GM18511 (cell line): ENCODE measurements at regions not wholly inside any gene's neighbourhood (a gene's known extent, or its start where the extent isn't known, plus 50 kb on each side); places are given as distances from the start of the nearest gene placed in this dataset.
A peak's percentile ranks its signal among the peaks of the same experiment; 100 is the strongest.

Experiments
- ATAC-seq: cut with Tn5 transposase; IDR thresholded peaks from one replicate; pipeline ENCODE4 v1.9.1; 2021; ENCODE audit warnings: mild to moderate bottlenecking, moderate library complexity; ENCODE audit not compliant: unreplicated experiment

DNA sequence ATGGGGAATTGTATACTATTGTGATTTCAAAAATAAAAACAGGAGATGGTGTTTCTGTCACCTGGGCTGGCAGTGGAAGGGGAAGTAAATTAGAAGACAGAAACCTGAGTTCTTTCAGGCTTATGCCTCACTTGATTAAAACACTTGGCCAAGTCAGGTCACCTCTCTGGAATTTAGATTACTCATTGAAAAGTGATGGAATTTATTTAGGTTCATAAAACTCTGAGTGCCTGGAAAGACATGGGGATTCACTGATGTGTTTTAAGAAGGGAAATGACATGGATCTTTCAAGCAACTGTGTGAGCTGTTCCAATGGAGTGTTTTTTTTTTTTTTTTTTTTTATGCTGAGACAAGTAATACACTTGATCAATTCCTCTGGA lies 400.1 kb downstream of the TMEM135 start:
- no peak for ATAC-seq

- ATAC-seq, result no peak
Observed at GRCh38 chr11:87437133-87437843, 399.6 kb downstream of the TMEM135 start.

DNA sequence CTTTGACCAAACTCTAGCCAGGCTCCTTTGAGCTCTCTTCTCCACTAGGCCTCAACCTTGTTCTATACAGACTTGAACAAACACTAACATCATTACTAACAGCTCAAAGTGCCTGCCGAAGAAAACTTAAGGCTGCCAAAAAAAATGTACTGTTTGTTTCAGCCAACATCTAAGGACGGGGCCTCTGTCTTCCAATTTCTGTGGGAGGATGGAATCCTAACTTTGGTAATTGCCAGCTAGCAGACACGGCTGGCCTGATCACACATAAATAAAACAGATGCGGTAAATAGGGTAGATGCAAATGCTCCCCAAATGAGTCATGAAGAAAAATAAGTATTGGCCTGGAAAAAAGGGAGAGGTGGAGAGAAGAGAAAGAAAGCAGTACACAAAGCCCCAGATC lies 394.3 kb downstream of the TMEM135 start:
- no peak for ATAC-seq

- ATAC-seq, result no peak
Observed at GRCh38 chr11:87431392-87431791, 393.7 kb downstream of the TMEM135 start.

GRCh38 chr11:87430821-87431220 lies 393.1 kb downstream of the TMEM135 start:
- ATAC-seq, result no peak

GRCh38 chr11:87429996-87430395 lies 392.3 kb downstream of the TMEM135 start:
- ATAC-seq, result no peak

- ATAC-seq, result no peak
Observed at GRCh38 chr11:87428266-87428665, 390.5 kb downstream of the TMEM135 start.

- ATAC-seq, result no peak
Observed at GRCh38 chr11:87425943-87426342, 388.2 kb downstream of the TMEM135 start.

GRCh38 chr11:87425391-87425790 lies 387.7 kb downstream of the TMEM135 start:
- no peak for ATAC-seq

GRCh38 chr11:87423161-87423560 lies 385.4 kb downstream of the TMEM135 start:
- ATAC-seq, result no peak

DNA sequence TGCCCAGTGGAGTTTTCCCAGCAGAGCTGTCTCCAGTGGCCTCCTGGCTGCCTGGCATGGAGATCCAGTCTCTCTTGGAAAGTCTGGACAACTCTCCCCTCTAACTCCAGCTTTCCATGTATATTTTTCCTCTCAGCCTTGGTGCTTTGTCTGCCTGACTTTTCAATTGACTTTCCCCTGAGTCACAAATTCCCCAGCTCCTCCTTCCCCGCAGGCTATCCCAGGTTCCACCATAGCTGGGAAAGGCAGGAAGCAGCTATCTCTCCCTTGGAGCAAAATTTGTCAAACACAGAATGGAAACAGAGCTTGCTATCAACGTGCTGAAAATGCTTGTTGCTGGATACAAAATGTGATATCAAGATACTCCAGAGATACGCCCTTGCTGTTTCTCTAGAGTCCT lies 384.8 kb downstream of the TMEM135 start:
- ATAC-seq, result no peak

DNA sequence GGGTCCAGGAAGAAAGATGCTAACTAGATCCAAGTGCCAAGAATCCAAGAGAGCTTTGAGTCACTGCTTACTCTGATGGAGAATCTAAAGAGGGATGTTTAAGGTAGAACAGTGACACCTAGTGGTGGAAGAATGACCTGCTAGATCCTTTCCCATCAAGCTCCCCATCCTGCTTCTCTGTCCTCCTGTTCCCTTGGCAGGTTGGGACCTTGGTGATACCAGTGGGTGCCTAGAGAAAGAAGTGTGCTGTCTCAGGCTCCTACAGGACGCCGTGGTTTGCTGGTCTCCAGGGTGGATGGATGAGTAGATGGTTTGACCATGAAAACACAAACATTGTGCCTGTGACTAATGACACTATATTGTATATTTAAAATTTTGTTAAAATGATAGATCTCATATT lies 383.7 kb downstream of the TMEM135 start:
- ATAC-seq, result peak; percentile 85

GRCh38 chr11:87417951-87418350 lies 380.2 kb downstream of the TMEM135 start:
- no peak for ATAC-seq

GRCh38 chr11:87405843-87406242 lies 368.1 kb downstream of the TMEM135 start:
- no peak for ATAC-seq

GRCh38 chr11:87405356-87405755 lies 367.6 kb downstream of the TMEM135 start:
- no peak for ATAC-seq

- ATAC-seq, result no peak
Observed at GRCh38 chr11:87401653-87402052, 363.9 kb downstream of the TMEM135 start.

DNA sequence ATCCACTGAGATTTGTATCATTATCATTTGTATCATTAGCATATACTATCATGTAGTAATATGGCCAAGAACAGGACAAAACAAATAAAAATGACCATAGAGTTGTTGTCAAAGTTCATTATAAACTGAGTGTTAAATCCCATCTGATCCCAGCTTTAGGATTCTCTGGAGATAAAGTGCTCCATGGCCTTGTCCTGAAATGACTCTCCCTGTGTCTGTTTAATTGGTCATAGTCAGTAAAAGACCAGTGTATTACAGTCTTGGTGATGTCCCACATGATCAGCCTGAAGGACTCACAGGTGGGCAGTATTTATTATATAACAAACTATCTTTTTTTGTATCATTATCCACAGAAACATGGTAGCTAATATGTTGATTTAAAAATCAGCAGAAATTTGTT lies 361.6 kb downstream of the TMEM135 start:
- ATAC-seq, result no peak

GRCh38 chr11:87398931-87399330 lies 361.2 kb downstream of the TMEM135 start:
- ATAC-seq, result no peak

- ATAC-seq, result no peak
Observed at GRCh38 chr11:87397011-87397865, 359.5 kb downstream of the TMEM135 start.

DNA sequence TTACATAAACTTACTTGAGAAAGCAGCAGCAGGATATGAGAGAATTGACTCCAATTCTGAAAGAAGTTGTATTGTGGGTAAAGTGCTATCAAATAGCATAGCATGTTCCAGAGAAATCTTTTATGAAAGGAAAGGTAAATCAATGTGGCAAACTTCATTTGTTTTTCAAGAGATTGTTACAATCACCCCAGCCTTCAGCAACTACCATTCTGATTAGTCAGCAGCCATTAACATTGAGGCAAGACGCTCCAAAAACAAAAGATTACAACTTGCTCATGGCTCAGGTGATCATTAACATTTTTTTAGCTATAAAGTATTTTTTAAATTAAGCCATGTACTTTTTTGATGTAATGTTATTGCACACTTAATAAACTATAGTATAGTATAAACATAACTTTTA lies 357.2 kb downstream of the TMEM135 start:
- no peak for ATAC-seq

DNA sequence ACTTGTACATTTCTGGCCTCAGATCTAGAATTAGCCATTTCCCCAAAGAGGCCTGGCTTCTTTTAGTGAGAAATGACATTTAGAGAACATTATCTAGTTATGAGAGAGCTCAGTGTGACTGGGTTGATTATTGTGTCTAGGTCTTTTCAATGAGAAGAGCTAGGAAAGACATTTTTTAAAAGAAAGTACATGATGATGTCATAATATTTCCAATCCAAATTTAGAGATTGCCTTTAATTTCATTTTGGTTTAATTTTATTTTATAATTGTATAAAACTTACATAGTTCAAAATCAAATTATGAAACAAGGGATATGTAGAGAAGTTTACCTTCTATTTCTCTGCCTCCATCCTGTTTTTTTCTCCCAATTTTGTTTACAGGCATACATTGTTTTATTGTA lies 354.9 kb downstream of the TMEM135 start:
- no peak for ATAC-seq

DNA sequence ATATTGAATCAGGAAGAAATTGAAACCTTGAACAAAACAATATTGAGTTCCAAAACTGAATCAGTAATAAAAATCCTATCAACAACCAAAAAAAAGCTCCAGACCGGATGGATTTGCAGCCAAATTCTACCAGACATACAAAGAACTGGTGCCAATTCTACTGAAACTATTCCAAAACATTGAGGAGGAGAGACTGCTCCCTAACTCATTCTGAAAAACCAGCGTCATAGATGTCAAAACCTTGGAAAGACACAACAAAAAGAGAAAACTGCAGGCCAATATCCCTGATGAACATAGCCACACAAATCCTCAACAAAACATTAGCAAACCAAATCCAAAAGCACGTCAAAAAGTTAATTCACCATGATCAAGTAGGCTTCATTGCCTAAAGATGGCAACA lies 353.8 kb downstream of the TMEM135 start:
- no peak for ATAC-seq
